Activated naive CD8-positive, alpha-beta T cell treated with anti-CD3 and anti-CD28 coated beads, Interleukin-2, amount 10 ng/mL, durations not matched to agents 7 days and 5 days (primary cell): ENCODE measurements at regions not wholly inside any gene's neighbourhood (a gene's known extent, or its start where the extent isn't known, plus 50 kb on each side); places are given as distances from the start of the nearest gene placed in this dataset.

Experiments
- ATAC-seq: fragments of 150-1000 bp; cut with Tn5 transposase; one replicate; pipeline ENCODE4 v1.10.0; 2021; ENCODE audit warnings: low read depth, moderate library complexity
- POLR2A ChIA-PET: fragments of 350-600 bp; sonication (Branson Sonifier 250); formaldehyde crosslinking; loops from one replicate; lab custom pipeline; 2021; ENCODE audit warnings: antibody characterized with exemption; lab: Charles Lee
- DNase-seq: peaks from one replicate; pipeline ENCODE4 v3.0.0; 2021
- H3K27ac Mint-ChIP-seq: one replicate; pipeline ENCODE4 v1.8.0; 2022; ENCODE audit warnings: mild to moderate bottlenecking, mixed read lengths
- H3K27me3 Mint-ChIP-seq: one replicate; pipeline ENCODE4 v1.8.0; 2022; ENCODE audit warnings: mild to moderate bottlenecking, moderate library complexity, mixed read lengths
- H3K36me3 Mint-ChIP-seq: one replicate; pipeline ENCODE4 v1.8.0; 2021; ENCODE audit warnings: mild to moderate bottlenecking, mixed read lengths
- H3K4me1 Mint-ChIP-seq: one replicate; pipeline ENCODE4 v1.8.0; 2021; ENCODE audit warnings: mixed read lengths
- H3K4me3 Mint-ChIP-seq: one replicate; pipeline ENCODE4 v1.8.0; 2022; ENCODE audit warnings: mild to moderate bottlenecking, moderate library complexity, mixed read lengths
- H3K9me3 Mint-ChIP-seq: one replicate; pipeline ENCODE4 v1.8.0; 2021; ENCODE audit warnings: mixed read lengths

GRCh38 chr2:203789618-203790017 is 78.0 kb upstream of the CTLA4 start:
- DNase-seq (no peak), ATAC-seq (no peak)
- Mint-ChIP-seq H3K27me3 (no peaks in the 10 kb centered on the region), H3K4me3 (no peak overlapping the region), H3K27ac (no peak overlapping the region), H3K36me3 (peaks cover 4% of the 10 kb centered on the region), H3K9me3 (no peaks in the 10 kb centered on the region), H3K4me1 (peaks cover 10% of the 10 kb centered on the region)
- POLR2A ChIA-PET = no interaction called here

DNA sequence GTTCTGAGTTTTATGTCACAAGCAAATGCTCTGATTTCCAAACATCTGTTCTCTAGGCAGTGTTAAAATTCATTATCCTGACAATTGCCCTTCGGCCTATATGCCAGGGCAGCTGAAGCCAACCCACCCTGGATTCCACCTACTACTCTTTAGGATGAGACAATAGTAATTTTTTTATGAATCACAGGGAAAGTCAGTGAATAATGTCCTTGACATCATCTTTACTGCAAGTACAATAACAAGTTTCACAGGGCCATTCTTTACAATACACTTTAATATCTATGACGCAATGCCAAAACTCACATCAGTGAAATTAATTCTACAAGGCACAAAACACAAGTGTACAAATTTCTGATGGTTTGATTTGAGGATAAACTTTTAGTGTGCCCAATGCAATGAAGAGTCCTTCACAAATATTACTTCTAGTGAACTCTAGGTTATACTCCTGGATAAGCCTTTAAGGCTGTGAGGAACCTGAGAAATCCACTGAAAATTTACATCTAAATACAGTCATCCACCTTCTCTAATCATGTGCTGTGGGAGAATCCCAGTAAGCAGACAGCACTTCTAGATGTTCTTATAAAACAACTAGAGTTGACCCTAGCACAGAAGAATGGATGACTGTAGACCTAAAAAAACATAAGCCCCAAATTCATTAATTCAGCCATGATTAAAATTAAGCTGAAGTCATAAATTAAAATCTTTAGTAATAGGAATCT is 77.3 kb upstream of the CTLA4 start:
- POLR2A ChIA-PET = no interaction called here
- Mint-ChIP-seq H3K4me1 (peaks cover 6% of the 10 kb centered on the region), H3K27me3 (no peaks in the 10 kb centered on the region), H3K4me3 (no peak overlapping the region), H3K27ac (no peak overlapping the region), H3K9me3 (no peaks in the 10 kb centered on the region), H3K36me3 (peaks cover 2% of the 10 kb centered on the region)
- no peak for DNase-seq
- ATAC-seq = no peak

- no peak for ATAC-seq
- Mint-ChIP-seq H3K27ac (no peak overlapping the region), H3K36me3 (peaks cover 13% of the 10 kb centered on the region), H3K4me1 (peaks cover 4% of the 10 kb centered on the region), H3K4me3 (no peak overlapping the region), H3K9me3 (peaks cover 9% of the 10 kb centered on the region), H3K27me3 (no peaks in the 10 kb centered on the region)
- DNase-seq = no peak
- POLR2A ChIA-PET = no interaction called here
Measured at GRCh38 chr2:203796248-203797010, 71.1 kb upstream of the CTLA4 start.

DNA sequence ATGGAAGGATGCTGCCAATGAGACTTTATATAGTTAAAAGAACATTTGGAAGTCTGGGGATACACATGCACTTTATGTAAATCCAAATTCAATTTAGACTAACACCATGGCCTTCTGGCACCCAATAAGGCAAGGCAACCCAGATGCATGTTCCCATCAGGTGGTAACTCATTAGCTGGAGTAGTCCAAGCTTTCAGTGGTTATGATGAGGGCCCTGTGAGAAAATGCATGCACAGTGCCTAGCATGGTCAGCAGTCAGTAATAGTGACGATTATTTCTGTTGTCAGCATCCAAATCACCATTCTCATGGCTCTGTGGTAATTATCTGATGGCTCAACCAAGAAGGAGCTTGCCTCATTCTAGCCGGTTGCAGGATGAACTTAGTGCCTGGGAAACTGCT is 70.3 kb upstream of the CTLA4 start:
- POLR2A ChIA-PET = no interaction called here
- Mint-ChIP-seq H3K27me3 (no peaks in the 10 kb centered on the region), H3K4me3 (no peak overlapping the region), H3K9me3 (peaks cover 10% of the 10 kb centered on the region), H3K36me3 (peaks cover 13% of the 10 kb centered on the region), H3K27ac (no peak overlapping the region), H3K4me1 (peaks cover 6% of the 10 kb centered on the region)
- ATAC-seq (no peak), DNase-seq (no peak)

- Mint-ChIP-seq H3K9me3 (peaks cover 10% of the 10 kb centered on the region), H3K4me3 (no peak overlapping the region), H3K27ac (no peak overlapping the region), H3K4me1 (peaks cover 9% of the 10 kb centered on the region), H3K27me3 (no peaks in the 10 kb centered on the region), H3K36me3 (peaks cover 13% of the 10 kb centered on the region)
- ATAC-seq = no peak
- DNase-seq = no peak
- POLR2A ChIA-PET = no interaction called here
Measured at GRCh38 chr2:203797712-203798111, 69.9 kb upstream of the CTLA4 start.

- H3K4me3 Mint-ChIP-seq = no peak overlapping the region
- POLR2A ChIA-PET = no interaction called here
Measured at GRCh38 chr2:203798296-203799087, 69.1 kb upstream of the CTLA4 start.

DNA sequence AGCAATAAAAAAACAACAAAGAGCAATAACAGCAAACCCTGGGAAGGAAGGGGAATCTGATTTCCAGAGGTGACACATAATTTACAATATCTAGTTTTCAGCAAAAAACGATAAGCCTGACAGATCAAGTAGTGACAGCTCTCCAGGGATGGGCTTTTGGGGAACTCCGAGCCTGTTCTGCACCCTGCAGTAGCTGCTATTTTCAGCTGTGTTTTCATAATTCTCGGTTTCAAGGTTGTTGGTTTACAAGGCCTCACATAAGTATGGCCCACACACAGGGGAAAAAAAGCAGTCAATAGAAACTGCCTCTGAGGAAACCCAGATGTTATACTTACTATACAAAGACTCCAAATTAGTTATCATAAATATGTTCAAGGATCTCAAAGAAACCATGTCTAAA is 67.7 kb upstream of the CTLA4 start:
- H3K9me3 Mint-ChIP-seq = peaks cover 12% of the 10 kb centered on the region
- H3K36me3 Mint-ChIP-seq = peaks cover 16% of the 10 kb centered on the region
- no peaks in the 10 kb centered on the region for H3K27me3 Mint-ChIP-seq
- DNase-seq (no peak), ATAC-seq (no peak)
- POLR2A ChIA-PET = no interaction called here
- H3K4me1 Mint-ChIP-seq = peaks cover 29% of the 10 kb centered on the region
- no peak overlapping the region for H3K27ac Mint-ChIP-seq
- no peak overlapping the region for H3K4me3 Mint-ChIP-seq

More at GRCh38 chr2:203798296-203799087, 69.1 kb upstream of the CTLA4 start:
- Mint-ChIP-seq H3K9me3 (peaks cover 10% of the 10 kb centered on the region), H3K27me3 (no peaks in the 10 kb centered on the region), H3K36me3 (peaks cover 13% of the 10 kb centered on the region), H3K4me1 (peaks cover 17% of the 10 kb centered on the region), H3K27ac (no peak overlapping the region)
- DNase-seq (no peak), ATAC-seq (no peak)

GRCh38 chr2:203800783-203801182 is 66.8 kb upstream of the CTLA4 start:
- POLR2A ChIA-PET = no interaction called here
- no peak overlapping the region for H3K4me3 Mint-ChIP-seq
- DNase-seq (no peak), ATAC-seq (no peak)
- peaks cover 19% of the 10 kb centered on the region for H3K36me3 Mint-ChIP-seq
- no peak overlapping the region for H3K27ac Mint-ChIP-seq
- H3K4me1 Mint-ChIP-seq = peaks cover 29% of the 10 kb centered on the region
- no peaks in the 10 kb centered on the region for H3K27me3 Mint-ChIP-seq
- H3K9me3 Mint-ChIP-seq = peaks cover 15% of the 10 kb centered on the region

GRCh38 chr2:203802342-203803052 is 65.1 kb upstream of the CTLA4 start:
- Mint-ChIP-seq H3K27me3 (no peaks in the 10 kb centered on the region), H3K9me3 (peaks cover 15% of the 10 kb centered on the region), H3K4me3 (no peak overlapping the region), H3K27ac (peak overlapping the region; percentile 59), H3K4me1 (peaks cover 31% of the 10 kb centered on the region), H3K36me3 (peaks cover 22% of the 10 kb centered on the region)
- POLR2A ChIA-PET = interaction anchor here (1.5 kb wide), 1 partner anchor 563 kb away, joined by 3 read pairs; the partner anchor contains the start of gene CYP20A1
- ATAC-seq = peak; percentile 64
- DNase-seq = no peak

GRCh38 chr2:203803053-203803429 is 64.5 kb upstream of the CTLA4 start:
- no peaks in the 10 kb centered on the region for H3K27me3 Mint-ChIP-seq
- peaks cover 32% of the 10 kb centered on the region for H3K4me1 Mint-ChIP-seq
- peak overlapping the region; percentile 2 for H3K4me3 Mint-ChIP-seq
- peak overlapping the region; percentile 59 for H3K27ac Mint-ChIP-seq
- peaks cover 22% of the 10 kb centered on the region for H3K36me3 Mint-ChIP-seq
- ATAC-seq (peak; percentile 7), DNase-seq (no peak)
- H3K9me3 Mint-ChIP-seq = peaks cover 16% of the 10 kb centered on the region
- POLR2A ChIA-PET = interaction anchor here (1.5 kb wide), 2 partner anchors 66 to 564 kb away, joined by 3 to 4 read pairs; partner anchors contain the start of gene CYP20A1

- Mint-ChIP-seq H3K27ac (peak overlapping the region; percentile 35), H3K4me1 (peaks cover 40% of the 10 kb centered on the region), H3K4me3 (peak overlapping the region; percentile 31), H3K27me3 (no peaks in the 10 kb centered on the region), H3K9me3 (peaks cover 16% of the 10 kb centered on the region), H3K36me3 (peaks cover 22% of the 10 kb centered on the region)
- ATAC-seq (peak; percentile 46), DNase-seq (no peak)
- POLR2A ChIA-PET = interaction anchor here (1.2 to 1.5 kb wide), 3 partner anchors 63 to 84 kb away, joined by 3 to 4 read pairs (median 3); no protein-coding TSS in a partner anchor
Measured at GRCh38 chr2:203804070-203804469, 63.5 kb upstream of the CTLA4 start.

GRCh38 chr2:203804764-203805485 is 62.6 kb upstream of the CTLA4 start:
- peaks cover 19% of the 10 kb centered on the region for H3K36me3 Mint-ChIP-seq
- POLR2A ChIA-PET = interaction anchor here (1.2 to 1.4 kb wide), 2 partner anchors 64 to 85 kb away, joined by 3 read pairs; no protein-coding TSS in a partner anchor
- no peak overlapping the region for H3K27ac Mint-ChIP-seq

More at GRCh38 chr2:203804764-203805485, 62.6 kb upstream of the CTLA4 start:
- ATAC-seq (no peak), DNase-seq (no peak)
- Mint-ChIP-seq H3K27me3 (no peaks in the 10 kb centered on the region), H3K9me3 (peaks cover 16% of the 10 kb centered on the region), H3K4me1 (peaks cover 42% of the 10 kb centered on the region), H3K4me3 (peak overlapping the region; percentile 40)
